ENCODE measurements at regions not wholly inside any gene's neighbourhood (a gene's known extent, or its start where the extent isn't known, plus 50 kb on each side); places are given as distances from the start of the nearest gene placed in this dataset.

DNA sequence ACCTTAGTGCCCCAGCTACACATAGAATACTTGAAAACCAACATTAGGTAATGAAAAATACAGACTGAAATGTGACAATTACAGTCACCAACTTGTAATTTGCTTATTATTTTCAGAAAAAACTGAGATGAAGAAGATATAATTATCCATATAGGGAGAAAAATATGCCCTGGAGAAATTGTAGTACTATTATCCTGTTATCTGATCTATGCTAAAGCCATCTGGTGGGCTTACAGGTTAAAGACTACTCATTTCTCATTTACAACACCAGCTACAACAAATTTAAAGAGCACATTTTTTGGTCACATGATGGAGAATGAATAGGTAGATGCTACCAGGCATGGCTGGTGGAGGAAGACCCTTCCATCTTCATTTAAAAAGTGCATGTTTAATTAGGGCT is 79.6 kb upstream of the NYAP2 start:
- Histone ChIP-seq H3K4me3 (no peak overlapping the region), H3K36me3 (no peaks in the 10 kb centered on the region), H3K4me1 (no peaks in the 10 kb centered on the region), H3K27me3 (no peaks in the 10 kb centered on the region), H3K9me3 (peaks cover 0 to 11% (median 6%) of the 10 kb centered on the region in 4 donors), H3K27ac (no peak overlapping the region)
- no peak for TF ChIP-seq POLR2A (IDR thresholded peaks at IDR 0.05)
- no peak for TF ChIP-seq POLR2AphosphoS5 (IDR thresholded peaks at IDR 0.05)
- no peak for TF ChIP-seq EP300 (IDR thresholded peaks at IDR 0.05)
- TF ChIP-seq, protein P1, sequence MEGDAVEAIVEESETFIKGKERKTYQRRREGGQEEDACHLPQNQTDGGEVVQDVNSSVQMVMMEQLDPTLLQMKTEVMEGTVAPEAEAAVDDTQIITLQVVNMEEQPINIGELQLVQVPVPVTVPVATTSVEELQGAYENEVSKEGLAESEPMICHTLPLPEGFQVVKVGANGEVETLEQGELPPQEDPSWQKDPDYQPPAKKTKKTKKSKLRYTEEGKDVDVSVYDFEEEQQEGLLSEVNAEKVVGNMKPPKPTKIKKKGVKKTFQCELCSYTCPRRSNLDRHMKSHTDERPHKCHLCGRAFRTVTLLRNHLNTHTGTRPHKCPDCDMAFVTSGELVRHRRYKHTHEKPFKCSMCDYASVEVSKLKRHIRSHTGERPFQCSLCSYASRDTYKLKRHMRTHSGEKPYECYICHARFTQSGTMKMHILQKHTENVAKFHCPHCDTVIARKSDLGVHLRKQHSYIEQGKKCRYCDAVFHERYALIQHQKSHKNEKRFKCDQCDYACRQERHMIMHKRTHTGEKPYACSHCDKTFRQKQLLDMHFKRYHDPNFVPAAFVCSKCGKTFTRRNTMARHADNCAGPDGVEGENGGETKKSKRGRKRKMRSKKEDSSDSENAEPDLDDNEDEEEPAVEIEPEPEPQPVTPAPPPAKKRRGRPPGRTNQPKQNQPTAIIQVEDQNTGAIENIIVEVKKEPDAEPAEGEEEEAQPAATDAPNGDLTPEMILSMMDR (IDR thresholded peaks at IDR 0.05), result no peak
- no peak for DNase-seq
- ATAC-seq (ENCODE audit: low FRiP score in 2 of 2), result no peak

DNA sequence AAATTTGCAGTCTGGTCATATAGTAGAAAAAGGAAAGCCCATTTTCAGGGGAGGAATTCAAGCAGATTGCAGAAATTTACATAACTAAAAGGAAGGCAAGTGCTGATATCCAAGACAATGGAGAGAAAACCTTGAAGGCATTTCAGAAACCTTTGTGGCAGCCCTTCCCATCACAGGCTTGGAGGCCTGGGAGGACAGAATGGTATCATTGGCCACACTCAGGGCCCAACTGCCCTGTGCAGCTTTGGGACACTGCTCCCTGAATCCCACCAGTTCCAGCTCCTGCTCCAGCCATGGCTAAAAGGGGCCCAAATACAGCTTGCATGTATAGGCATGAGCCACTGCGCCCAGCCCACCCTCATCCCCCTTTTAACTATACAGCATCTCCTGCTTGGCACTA is 81.1 kb upstream of the NYAP2 start:
- DNase-seq, result no peak
- no peak for ATAC-seq (ENCODE audit: low FRiP score in 2 of 2)
- Histone ChIP-seq H3K27me3 (no peaks in the 10 kb centered on the region), H3K4me1 (no peaks in the 10 kb centered on the region), H3K27ac (no peak overlapping the region), H3K9me3 (peaks cover 0 to 11% (median 6%) of the 10 kb centered on the region in 4 donors), H3K4me3 (no peak overlapping the region), H3K36me3 (no peaks in the 10 kb centered on the region)
- 100% methylated on average over 1 of the region's 1 CpG for WGBS, 2 donors
- TF ChIP-seq POLR2AphosphoS5 (IDR thresholded peaks at IDR 0.05), result no peak
- TF ChIP-seq, protein P1 (IDR thresholded peaks at IDR 0.05), result no peak
- no peak for TF ChIP-seq POLR2A (IDR thresholded peaks at IDR 0.05)
- no peak for TF ChIP-seq EP300 (IDR thresholded peaks at IDR 0.05)

DNA sequence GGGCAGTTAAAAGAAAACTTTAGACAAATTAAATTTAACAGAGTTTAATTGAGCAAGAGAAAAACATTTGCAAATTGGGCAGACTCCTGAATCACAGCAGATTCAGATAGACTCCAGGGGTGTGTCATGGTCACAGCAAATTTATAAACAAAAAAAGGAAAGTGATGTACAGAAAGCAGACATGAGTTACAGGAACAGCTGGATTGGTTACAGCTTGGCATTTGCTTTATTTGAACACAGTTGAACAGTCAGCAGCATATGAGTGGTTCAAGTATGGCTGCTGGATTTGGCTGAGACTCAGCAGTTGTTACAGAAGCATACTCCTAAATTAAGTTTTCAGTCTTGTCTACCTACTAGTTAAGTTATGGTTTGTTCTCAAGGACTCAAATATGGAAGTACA is 82.3 kb upstream of the NYAP2 start:
- Histone ChIP-seq H3K27me3 (no peaks in the 10 kb centered on the region), H3K36me3 (no peaks in the 10 kb centered on the region), H3K4me1 (no peaks in the 10 kb centered on the region), H3K4me3 (no peak overlapping the region), H3K9me3 (peaks cover 0 to 11% (median 6%) of the 10 kb centered on the region in 4 donors), H3K27ac (no peak overlapping the region)
- TF ChIP-seq, protein P1 (IDR thresholded peaks at IDR 0.05), result no peak
- TF ChIP-seq POLR2A (IDR thresholded peaks at IDR 0.05) (no peak), POLR2AphosphoS5 (IDR thresholded peaks at IDR 0.05) (no peak), EP300 (IDR thresholded peaks at IDR 0.05) (no peak)
- ATAC-seq (ENCODE audit: low FRiP score in 2 of 2) (no peak), DNase-seq (no peak)

DNA sequence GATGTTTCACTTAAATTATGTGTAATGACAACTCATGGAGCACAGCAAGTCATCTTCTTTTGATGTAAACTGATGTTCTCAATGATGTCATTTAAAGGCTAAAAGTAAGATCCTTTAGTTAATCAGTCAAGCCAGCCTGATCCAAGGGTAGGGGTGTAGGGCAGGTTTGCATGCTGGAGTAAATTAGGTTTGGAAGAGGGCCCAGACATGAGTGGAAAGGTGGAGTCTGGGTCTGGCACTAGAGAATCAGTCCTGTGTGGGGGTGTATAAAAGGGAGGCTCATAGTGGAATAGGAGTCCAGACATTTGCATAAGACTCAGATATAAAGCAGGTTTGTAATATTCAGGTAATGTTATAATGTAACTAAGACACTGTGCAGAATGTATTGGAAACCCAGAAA is 88.8 kb upstream of the NYAP2 start:
- no peaks in the 10 kb centered on the region for H3K27me3 ChIP-seq
- no peaks in the 10 kb centered on the region for H3K36me3 ChIP-seq
- DNase-seq (no peak), ATAC-seq (ENCODE audit: low FRiP score in 2 of 2) (no peak)
- H3K4me1 ChIP-seq, result no peaks in the 10 kb centered on the region
- H3K27ac ChIP-seq, result no peak overlapping the region
- H3K4me3 ChIP-seq, result no peak overlapping the region
- no peak for TF ChIP-seq EP300 (IDR thresholded peaks at IDR 0.05)
- TF ChIP-seq, protein P1 (IDR thresholded peaks at IDR 0.05), result no peak
- no peak for TF ChIP-seq POLR2A (IDR thresholded peaks at IDR 0.05)
- no peak for TF ChIP-seq POLR2AphosphoS5 (IDR thresholded peaks at IDR 0.05)
- no peaks in the 10 kb centered on the region for H3K9me3 ChIP-seq

DNA sequence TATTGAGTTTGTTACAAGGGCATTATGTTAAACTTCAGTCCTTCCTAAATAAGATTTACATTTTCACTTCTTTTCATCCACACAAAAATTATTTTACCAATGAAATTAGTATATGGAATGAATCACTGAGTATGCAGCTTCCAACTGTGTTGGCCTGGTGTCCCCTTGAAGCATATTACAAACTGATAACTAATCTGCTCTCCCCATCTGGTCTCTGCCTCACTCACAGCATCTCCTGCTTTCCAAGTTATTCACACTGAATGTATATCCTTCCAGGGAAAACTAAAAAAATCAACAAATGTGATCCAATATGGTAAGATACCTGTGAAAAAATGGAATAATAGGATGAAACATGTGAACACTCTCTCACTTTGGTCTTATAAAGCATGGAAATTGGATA is 90.0 kb upstream of the NYAP2 start:
- Histone ChIP-seq H3K4me1 (no peaks in the 10 kb centered on the region), H3K27me3 (no peaks in the 10 kb centered on the region), H3K4me3 (no peak overlapping the region), H3K9me3 (no peaks in the 10 kb centered on the region), H3K27ac (no peak overlapping the region), H3K36me3 (no peaks in the 10 kb centered on the region)
- TF ChIP-seq POLR2A (IDR thresholded peaks at IDR 0.05) (no peak), EP300 (IDR thresholded peaks at IDR 0.05) (no peak), POLR2AphosphoS5 (IDR thresholded peaks at IDR 0.05) (no peak)
- TF ChIP-seq, protein P1 (IDR thresholded peaks at IDR 0.05), result no peak
- ATAC-seq (ENCODE audit: low FRiP score in 2 of 2) (no peak), DNase-seq (no peak)

Measured in upper lobe of left lung (tissue), 6 donors.